Fibroblast of villous mesenchyme (primary cell): ENCODE measurements at regions not wholly inside any gene's neighbourhood (a gene's known extent, or its start where the extent isn't known, plus 50 kb on each side); places are given as distances from the start of the nearest gene placed in this dataset.

Experiments used
- DNase-seq: peaks from one replicate; pipeline ENCODE4 v3.0.0-alpha.2; 2010; ENCODE audit warnings: low read depth
- H3K4me3 ChIP-seq: 2 replicates; pipeline ENCODE4 v1.5.1; 2011; ENCODE audit warnings: low read depth, mild to moderate bottlenecking, low read length
- CTCF ChIP-seq: IDR thresholded peaks from 2 replicates; pipeline ENCODE4 v1.5.1; 2012; ENCODE audit warnings: low read depth, mild to moderate bottlenecking, low read length; ENCODE audit not compliant: insufficient read depth

DNA sequence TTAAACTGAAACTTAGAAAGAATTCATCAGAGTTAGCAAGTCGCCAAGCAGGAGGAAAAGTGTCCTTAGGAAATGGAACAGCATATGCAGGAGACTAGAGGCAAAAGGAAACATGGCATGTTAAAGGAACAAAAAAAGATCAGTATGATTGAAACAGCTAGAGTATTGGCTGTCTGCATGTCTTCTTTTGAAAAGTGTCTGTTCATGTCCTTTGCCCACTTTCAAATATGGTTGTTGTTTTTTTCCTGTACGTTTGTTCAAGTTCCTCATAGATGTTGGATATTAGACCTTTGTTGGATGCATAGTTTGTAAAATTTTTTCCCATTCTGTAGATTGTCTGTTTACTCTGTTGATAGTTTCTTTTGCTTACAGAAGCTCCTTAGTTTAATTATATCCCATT lies 161.6 kb downstream of the NR4A2 start:
- H3K4me3 ChIP-seq, result no peak overlapping the region
- no peak for DNase-seq
- no peak for TF ChIP-seq CTCF

GRCh38 chr2:156165742-156166141 lies 166.8 kb downstream of the NR4A2 start:
- no peak for TF ChIP-seq CTCF
- DNase-seq, result no peak
- no peak overlapping the region for H3K4me3 ChIP-seq

DNA sequence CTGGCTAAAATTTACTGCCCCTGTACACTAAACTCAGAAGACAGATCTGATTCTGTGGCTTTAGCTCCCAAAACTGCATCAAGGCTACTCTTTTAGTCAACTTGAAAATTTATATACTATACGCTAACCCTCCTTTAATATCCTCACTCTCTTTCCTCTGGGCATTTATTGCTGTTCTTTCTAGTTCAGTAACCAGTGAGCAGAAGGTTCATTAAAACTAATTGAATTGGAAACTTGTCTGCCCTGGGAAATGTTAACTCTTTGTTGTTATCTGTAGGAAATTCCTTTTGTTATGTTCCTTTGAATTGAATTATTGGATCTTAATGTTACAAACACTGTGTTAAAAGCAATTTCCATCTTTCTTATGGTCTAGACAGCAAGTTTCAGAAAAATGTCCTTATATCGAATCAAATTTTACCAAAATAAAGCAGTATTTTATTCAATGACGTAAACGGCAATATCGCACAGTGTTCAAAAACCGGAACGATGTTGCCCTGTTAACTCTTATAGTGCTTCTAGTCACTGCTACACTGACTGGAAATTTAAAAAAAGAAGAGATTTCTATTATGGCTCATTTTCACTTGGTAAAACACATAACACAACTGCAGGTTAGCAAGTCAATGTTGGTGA lies 168.3 kb downstream of the NR4A2 start:
- no peak for TF ChIP-seq CTCF
- DNase-seq, result no peak
- no peak overlapping the region for H3K4me3 ChIP-seq

- no peak for DNase-seq
- no peak overlapping the region for H3K4me3 ChIP-seq
- TF ChIP-seq CTCF, result no peak
Measured at GRCh38 chr2:156158808-156159207, 173.7 kb downstream of the NR4A2 start.

DNA sequence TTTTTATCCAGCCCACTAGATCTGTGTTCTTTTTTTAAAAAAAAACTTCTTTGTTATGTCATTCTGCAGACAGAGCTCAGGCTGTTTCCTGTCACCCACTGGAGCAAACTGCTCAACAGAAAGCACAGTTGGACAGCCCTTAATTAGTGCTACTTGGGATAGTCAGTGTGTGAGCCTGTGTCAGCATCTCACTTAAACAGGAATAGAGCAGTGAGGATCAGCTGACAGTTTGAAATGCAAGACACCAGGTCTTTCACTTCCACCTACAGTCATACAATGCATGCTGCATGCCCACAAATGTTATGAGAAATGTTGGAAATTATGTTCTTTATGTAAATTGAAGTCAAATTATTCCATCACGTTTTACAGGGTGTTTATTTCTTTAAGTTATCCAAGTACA lies 174.9 kb downstream of the NR4A2 start:
- no peak for DNase-seq
- no peak overlapping the region for H3K4me3 ChIP-seq
- TF ChIP-seq CTCF, result no peak

- TF ChIP-seq CTCF, result no peak
- DNase-seq, result no peak
- H3K4me3 ChIP-seq, result no peak overlapping the region
Measured at GRCh38 chr2:156156580-156156979, 175.9 kb downstream of the NR4A2 start.

- DNase-seq, result no peak
- TF ChIP-seq CTCF, result no peak
- no peak overlapping the region for H3K4me3 ChIP-seq
Measured at GRCh38 chr2:156155319-156155718, 177.2 kb downstream of the NR4A2 start.
